HCT116 (cell line): ENCODE measurements at regions not wholly inside any gene's neighbourhood (a gene's known extent, or its start where the extent isn't known, plus 50 kb on each side); places are given as distances from the start of the nearest gene placed in this dataset.

Experiments
- ATAC-seq: fragments of 200-7000 bp; cut with Tn5 transposase; 2 replicates; pipeline ENCODE4 v1.9.1; 2020; ENCODE audit warnings: mild to moderate bottlenecking, moderate library complexity
- BruUV-seq: library from RNA; stranded (reverse); fragments of 400-500 nt; replicated peaks from 2 replicates; lab custom pipeline; 2021; lab: Mats Ljungman, UMichigan
- CTCF ChIA-PET: fragments of 300-600 bp; sonication (Branson Sonifier 250); formaldehyde crosslinking; loops from one replicate; lab custom pipeline; 2021; ENCODE audit warnings: antibody characterized with exemption; lab: Charles Lee
- POLR2A ChIA-PET: fragments of 300-600, 350-600 bp; sonication (Branson Sonifier 250); formaldehyde crosslinking; loops from one replicate; lab custom pipeline; 2021; ENCODE audit warnings: antibody characterized with exemption; lab: Charles Lee
- RAD21 ChIA-PET, 2 experiments: fragments of 300-600 bp; sonication (Branson Sonifier 250); formaldehyde crosslinking; loops; one replicate each; lab custom pipeline; 2023; ENCODE audit warnings: low total read pairs in 2 of 2; ENCODE audit not compliant: uncharacterized antibody in 2 of 2, unreplicated experiment in 2 of 2, low non-redundant PET in 1 of 2; lab: Charles Lee
- DNase-seq: peaks from one replicate; pipeline ENCODE4 v3.0.0-alpha.2; 2010; ENCODE audit warnings: low read depth, low spot score
- H2AFZ ChIP-seq: fragments of 200-600 bp; shearing (Covaris generic), sonication (generic); 2 replicates; pipeline ENCODE4 v1.6.1; 2017; ENCODE audit warnings: low read depth, mixed run types, mixed read lengths, antibody characterized with exemption, low read length; ENCODE audit not compliant: poor library complexity, severe bottlenecking
- H3K27ac ChIP-seq: 2 replicates; pipeline ENCODE4 v1.5.1; 2012; ENCODE audit warnings: low read depth, low read length
- H3K27me3 ChIP-seq: fragments of 200-600 bp; sonication (generic); 2 replicates; pipeline ENCODE4 v1.6.1; 2016; ENCODE audit warnings: mixed run types, low read length, mixed read lengths; ENCODE audit not compliant: insufficient read depth
- H3K36me3 ChIP-seq, 2 experiments: fragments of 200-500 bp in 1 of 2; fragments of 200-600 bp in 1 of 2; sonication (Bioruptor generic) in 1 of 2; sonication (generic) in 1 of 2; 2 replicates each; pipeline versions ENCODE4 v1.5.1 to v1.6.1; 2014 to 2016; ENCODE audit warnings: low read length in 2 of 2, inconsistent platforms in 1 of 2, mixed read lengths in 1 of 2, mixed run types in 1 of 2; ENCODE audit not compliant: insufficient read depth in 2 of 2, control insufficient read depth in 1 of 2
- H3K4me1 ChIP-seq, 2 experiments: fragments of 200-600 bp in 1 of 2; sonication (generic) in 1 of 2; 2 replicates each; pipeline versions ENCODE4 v1.5.1 to v1.6.1; 2012 to 2017; ENCODE audit warnings: low read length in 2 of 2, inconsistent platforms in 1 of 2, mild to moderate bottlenecking in 1 of 2, mixed read lengths in 1 of 2, mixed run types in 1 of 2, moderate library complexity in 1 of 2; ENCODE audit not compliant: insufficient read depth in 2 of 2, control insufficient read depth in 1 of 2
- H3K4me2 ChIP-seq: fragments of 200-600 bp; sonication (generic); 2 replicates; pipeline ENCODE4 v1.6.1; 2017; ENCODE audit warnings: mixed run types, low read length, mixed read lengths
- H3K4me3 ChIP-seq, 2 experiments: fragments of 200-600 bp in 1 of 2; sonication (generic) in 1 of 2; replicated peaks in 1 of 2; 2 replicates each; pipeline ENCODE4 v1.5.1; 2011 to 2016; ENCODE audit warnings: low read length in 2 of 2, control low read depth in 1 of 2, low read depth in 1 of 2, mild to moderate bottlenecking in 1 of 2, mixed read lengths in 1 of 2, mixed run types in 1 of 2
- H3K79me2 ChIP-seq: fragments of 200-600 bp; sonication (generic); 2 replicates; pipeline ENCODE4 v1.6.1; 2017; ENCODE audit warnings: mild to moderate bottlenecking, mixed run types, low read length, moderate library complexity, mixed read lengths; ENCODE audit not compliant: insufficient read depth
- H3K9ac ChIP-seq: fragments of 200-600 bp; sonication (generic); 2 replicates; pipeline ENCODE4 v1.6.1; 2016; ENCODE audit warnings: low read length, mixed read lengths
- H3K9me2 ChIP-seq: fragments of 200-600 bp; sonication (generic), shearing (Covaris generic); 2 replicates; pipeline ENCODE4 v1.6.1; 2017; ENCODE audit warnings: mixed run types, mild to moderate bottlenecking, moderate library complexity; ENCODE audit not compliant: insufficient read depth
- H3K9me3 ChIP-seq, 2 experiments: fragments of 200-500 bp in 1 of 2; fragments of 200-600 bp in 1 of 2; sonication (Bioruptor generic) in 1 of 2; sonication (generic) in 1 of 2; 2 replicates each; pipeline ENCODE4 v1.6.1; 2014 to 2017; ENCODE audit warnings: low read length in 2 of 2, mixed read lengths in 2 of 2, inconsistent platforms in 1 of 2, low read depth in 1 of 2, mild to moderate bottlenecking in 1 of 2, mixed run types in 1 of 2, moderate library complexity in 1 of 2; ENCODE audit not compliant: control insufficient read depth in 1 of 2, insufficient read depth in 1 of 2
- H4K20me1 ChIP-seq: fragments of 200-600 bp; sonication (generic), shearing (Covaris generic); 2 replicates; pipeline ENCODE4 v1.6.1; 2017; ENCODE audit warnings: mixed run types, mild to moderate bottlenecking, moderate library complexity; ENCODE audit not compliant: insufficient read depth
- CBX3 ChIP-seq: IDR thresholded peaks from 2 replicates; pipeline ENCODE4 v1.6.1; 2012; ENCODE audit warnings: low read depth
- CEBPB ChIP-seq: IDR thresholded peaks from 2 replicates; pipeline ENCODE4 v1.6.1; 2012; ENCODE audit warnings: low read depth
- EGR1 ChIP-seq: IDR thresholded peaks from 2 replicates; pipeline ENCODE4 v1.6.1; 2012; ENCODE audit warnings: low read depth
- EZH2 ChIP-seq: fragments of 200-600 bp; sonication (generic); IDR thresholded peaks from 2 replicates; pipeline ENCODE4 v1.6.1; 2017; ENCODE audit warnings: antibody characterized with exemption, mixed run types
- EZH2phosphoT487 ChIP-seq: fragments of 200-600 bp; IDR thresholded peaks from 2 replicates; pipeline ENCODE4 v1.6.1; 2018; ENCODE audit warnings: antibody characterized with exemption, borderline replicate concordance
- FOSL1 ChIP-seq: IDR thresholded peaks from 2 replicates; pipeline ENCODE4 v1.6.1; 2012; ENCODE audit warnings: low read depth
- MAX ChIP-seq: IDR thresholded peaks from 2 replicates; pipeline ENCODE4 v1.6.1; 2012
- POLR2A ChIP-seq: IDR thresholded peaks from 2 replicates; pipeline ENCODE4 v1.7.0; 2011; ENCODE audit warnings: borderline replicate concordance; ENCODE audit not compliant: insufficient read depth, insufficient read length; ENCODE audit errors: extremely low read depth
- REST ChIP-seq: IDR thresholded peaks from 2 replicates; pipeline ENCODE4 v1.6.1; 2012; ENCODE audit warnings: low read depth
- SIN3A ChIP-seq: IDR thresholded peaks from 2 replicates; pipeline ENCODE4 v1.6.1; 2012; ENCODE audit warnings: low read depth
- SP1 ChIP-seq: IDR thresholded peaks from 2 replicates; pipeline ENCODE4 v1.6.1; 2012; ENCODE audit warnings: low read depth
- SRF ChIP-seq: IDR thresholded peaks from 2 replicates; pipeline ENCODE4 v1.6.1; 2012; ENCODE audit warnings: low read depth
- TCF7L2 ChIP-seq: IDR thresholded peaks from 2 replicates; pipeline ENCODE4 v1.7.0; 2011; ENCODE audit warnings: borderline replicate concordance, inconsistent platforms; ENCODE audit not compliant: insufficient read depth, insufficient read length; ENCODE audit errors: extremely low read depth
- YY1 ChIP-seq: IDR thresholded peaks from 2 replicates; pipeline ENCODE4 v1.6.1; 2011; ENCODE audit warnings: low read length, low read depth, moderate library complexity, mild to moderate bottlenecking; ENCODE audit not compliant: insufficient replicate concordance; ENCODE audit errors: extremely low read depth
- ZBTB33 ChIP-seq: IDR thresholded peaks from 2 replicates; pipeline ENCODE4 v1.6.1; 2011; ENCODE audit warnings: mild to moderate bottlenecking, low read length, moderate library complexity; ENCODE audit not compliant: insufficient replicate concordance; ENCODE audit errors: extremely low read depth
- ZNF274 ChIP-seq: fragments of 200-500 bp; sonication (Bioruptor generic); IDR thresholded peaks from 2 replicates; pipeline ENCODE4 v1.6.1; 2014; ENCODE audit warnings: mild to moderate bottlenecking, low read depth, low read length, inconsistent platforms
- intact Hi-C: fragments of 100-400 bp; cut with micrococcal nuclease; formaldehyde crosslinking; loops from 2 replicates; pipeline ENCODE4 v1.10.0; 2022

GRCh38 chr2:129443235-129443864, 536.1 kb upstream of the RAB6C start (continued):
- no peak for TF ChIP-seq EZH2
- TF ChIP-seq EZH2phosphoT487 = no peak
- no peak for TF ChIP-seq FOSL1

- Histone ChIP-seq H3K4me3 (peak overlapping the region in 1 of 2 experiments; percentile 75; a peak in 2 of 4 replicates), H3K27ac (no peak overlapping the region)
- TF ChIP-seq POLR2A (no peak), EZH2 (no peak), REST (no peak), YY1 (no peak), SIN3A (no peak), CBX3 (no peak), ZNF274 (no peak), ZBTB33 (no peak), SRF (no peak), SP1 (no peak), EZH2phosphoT487 (no peak), TCF7L2 (no peak), MAX (no peak), CEBPB (no peak), FOSL1 (no peak), EGR1 (no peak)
- TF ChIP-seq, all 23 proteins: peak for 0
- no TSS peak for BruUV-seq
- peak overlapping the region; percentile 69; the same call in 1 of the 2 replicates for H3K9ac ChIP-seq
- DNase-seq = no peak
- H4K20me1 ChIP-seq = no peaks in the 10 kb centered on the region
- intact Hi-C loops = no loop called here
- ChIA-PET CTCF (no interaction called here), RAD21 (no interaction called here), POLR2A (no interaction called here)
- no peaks in the 10 kb centered on the region for H3K9me3 ChIP-seq
- no peaks in the 10 kb centered on the region for H3K36me3 ChIP-seq
- no peak; the same call in 1 of the 2 replicates for ATAC-seq
- no peaks in the 10 kb centered on the region for H3K9me2 ChIP-seq
- peaks cover 8% of the 10 kb centered on the region for H3K79me2 ChIP-seq
- H3K27me3 ChIP-seq = peaks cover 12% of the 10 kb centered on the region; the same call in 1 of the 2 replicates
- H3K4me1 ChIP-seq = peaks cover 0 to 11% of the 10 kb centered on the region in 2 experiments; a peak in 1 of 4 replicates
- H3K4me2 ChIP-seq = peak overlapping the region; percentile 79
- H2AFZ ChIP-seq = peak overlapping the region; percentile 98
These were observed 535.4 kb upstream of the RAB6C start for GRCh38 chr2:129443865-129444739.
